Activated T-cell treated with anti-CD3 and anti-CD28 coated beads, Interleukin-2, amount 50 U/mL, for 24 hours (primary cell): ENCODE measurements at regions not wholly inside any gene's neighbourhood (a gene's known extent, or its start where the extent isn't known, plus 50 kb on each side); places are given as distances from the start of the nearest gene placed in this dataset.
"Not testable (repeated sequence)": the region's sequence is repeated elsewhere in the genome, so short reads cannot be mapped to it uniquely, and the experiment has no call there.

ENCODE experiments used
- DNase-seq: peaks from one replicate; pipeline ENCODE4 v3.0.0-alpha.2; 2020
- H3K27ac Mint-ChIP-seq: 2 replicates; pipeline ENCODE4 v1.8.0; 2020; ENCODE audit warnings: mild to moderate bottlenecking, mixed read lengths
- H3K27me3 Mint-ChIP-seq: 2 replicates; pipeline ENCODE4 v1.8.0; 2020; ENCODE audit warnings: mixed read lengths
- H3K36me3 Mint-ChIP-seq: 2 replicates; pipeline ENCODE4 v1.8.0; 2020; ENCODE audit warnings: low read depth, mixed read lengths
- H3K4me1 Mint-ChIP-seq: 2 replicates; pipeline ENCODE4 v1.8.0; 2020; ENCODE audit warnings: low read depth, mixed read lengths
- H3K4me3 Mint-ChIP-seq: 2 replicates; pipeline ENCODE4 v1.8.0; 2020; ENCODE audit warnings: mild to moderate bottlenecking, moderate library complexity, mixed read lengths
- H3K9me3 Mint-ChIP-seq: 2 replicates; pipeline ENCODE4 v1.8.0; 2020; ENCODE audit warnings: mixed read lengths

GRCh38 chr14:66240105-66240504 lies 246.1 kb upstream of the CCDC196 start:
- no peaks in the 10 kb centered on the region for H3K36me3 Mint-ChIP-seq
- H3K9me3 Mint-ChIP-seq, result no peaks in the 10 kb centered on the region
- H3K27me3 Mint-ChIP-seq, result peaks cover 9% of the 10 kb centered on the region
- DNase-seq, result no peak
- no peak overlapping the region for H3K27ac Mint-ChIP-seq
- H3K4me1 Mint-ChIP-seq, result no peaks in the 10 kb centered on the region
- H3K4me3 Mint-ChIP-seq, result no peak overlapping the region

GRCh38 chr14:66242001-66242400 lies 244.2 kb upstream of the CCDC196 start:
- H3K9me3 Mint-ChIP-seq, result no peaks in the 10 kb centered on the region
- peaks cover 6% of the 10 kb centered on the region for H3K27me3 Mint-ChIP-seq
- no peaks in the 10 kb centered on the region for H3K4me1 Mint-ChIP-seq
- no peaks in the 10 kb centered on the region for H3K36me3 Mint-ChIP-seq
- H3K4me3 Mint-ChIP-seq, result no peak overlapping the region
- no peak overlapping the region for H3K27ac Mint-ChIP-seq
- no peak for DNase-seq

DNA sequence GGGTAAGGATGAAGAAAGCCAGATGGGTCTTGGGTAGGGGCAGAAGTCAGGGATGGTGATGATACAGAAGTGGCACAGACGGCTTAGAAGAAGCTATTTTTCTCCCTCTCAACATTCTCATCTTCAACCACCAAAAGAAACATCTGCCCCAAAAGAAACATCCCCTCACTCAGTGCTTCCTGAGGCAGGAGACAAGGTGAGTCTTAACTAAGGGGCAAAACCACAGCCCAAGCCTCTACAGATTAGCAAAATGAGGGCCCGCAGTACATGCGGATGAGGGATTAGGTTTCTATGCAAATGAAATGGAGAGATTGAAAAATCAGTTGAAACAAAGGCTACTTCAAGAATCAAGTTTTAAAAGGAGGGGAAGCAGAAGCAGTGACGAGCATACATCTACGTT lies 241.3 kb upstream of the CCDC196 start:
- Mint-ChIP-seq H3K4me3 (no peak overlapping the region), H3K36me3 (no peaks in the 10 kb centered on the region), H3K9me3 (no peaks in the 10 kb centered on the region), H3K27ac (no peak overlapping the region), H3K27me3 (no peaks in the 10 kb centered on the region), H3K4me1 (no peaks in the 10 kb centered on the region)
- DNase-seq, result no peak

- Mint-ChIP-seq H3K4me1 (no peaks in the 10 kb centered on the region), H3K27me3 (no peaks in the 10 kb centered on the region), H3K27ac (no peak overlapping the region), H3K4me3 (no peak overlapping the region), H3K36me3 (no peaks in the 10 kb centered on the region), H3K9me3 (no peaks in the 10 kb centered on the region)
- no peak for DNase-seq
Measured at GRCh38 chr14:66247662-66248193, 238.4 kb upstream of the CCDC196 start.

GRCh38 chr14:66248256-66248655 lies 237.9 kb upstream of the CCDC196 start:
- Mint-ChIP-seq H3K27me3 (no peaks in the 10 kb centered on the region), H3K4me3 (no peak overlapping the region), H3K36me3 (no peaks in the 10 kb centered on the region), H3K27ac (no peak overlapping the region), H3K4me1 (no peaks in the 10 kb centered on the region), H3K9me3 (no peaks in the 10 kb centered on the region)
- DNase-seq, result no peak

DNA sequence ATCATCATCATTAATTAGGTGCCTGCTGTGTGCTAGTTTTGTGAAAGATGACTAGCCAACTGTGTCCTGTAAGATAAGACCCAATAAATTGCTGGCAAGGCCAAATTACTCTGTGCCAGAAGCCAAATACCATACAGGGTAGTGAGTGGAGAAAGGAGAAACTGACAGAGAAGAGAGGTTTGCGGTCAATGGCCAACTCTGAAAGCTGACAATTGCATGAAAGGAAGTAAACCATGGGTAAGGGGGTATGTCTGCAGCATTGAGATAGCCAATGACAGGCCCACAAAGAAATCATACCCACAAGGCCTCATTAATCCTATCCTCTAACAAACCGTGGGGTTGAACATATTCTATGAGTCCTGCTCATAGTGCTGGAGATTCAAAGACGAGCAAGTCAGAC lies 236.6 kb upstream of the CCDC196 start:
- Mint-ChIP-seq H3K4me3 (no peak overlapping the region), H3K27ac (no peak overlapping the region), H3K4me1 (no peaks in the 10 kb centered on the region), H3K27me3 (no peaks in the 10 kb centered on the region), H3K36me3 (no peaks in the 10 kb centered on the region), H3K9me3 (no peaks in the 10 kb centered on the region)
- DNase-seq, result no peak

- no peak overlapping the region for H3K27ac Mint-ChIP-seq
- no peaks in the 10 kb centered on the region for H3K36me3 Mint-ChIP-seq
- H3K4me3 Mint-ChIP-seq, result no peak overlapping the region
Measured at GRCh38 chr14:66254038-66254437, 232.1 kb upstream of the CCDC196 start.

GRCh38 chr14:66268802-66269334 lies 217.3 kb upstream of the CCDC196 start:
- H3K27me3 Mint-ChIP-seq, result no peaks in the 10 kb centered on the region
- no peak overlapping the region for H3K27ac Mint-ChIP-seq
- H3K4me1 Mint-ChIP-seq, result no peaks in the 10 kb centered on the region
- DNase-seq, result no peak
- H3K36me3 Mint-ChIP-seq, result no peaks in the 10 kb centered on the region
- H3K9me3 Mint-ChIP-seq, result no peaks in the 10 kb centered on the region
- no peak overlapping the region for H3K4me3 Mint-ChIP-seq

More at GRCh38 chr14:66254038-66254437, 232.1 kb upstream of the CCDC196 start:
- Mint-ChIP-seq H3K9me3 (no peaks in the 10 kb centered on the region), H3K4me1 (no peaks in the 10 kb centered on the region), H3K27me3 (no peaks in the 10 kb centered on the region)
- DNase-seq, result no peak

DNA sequence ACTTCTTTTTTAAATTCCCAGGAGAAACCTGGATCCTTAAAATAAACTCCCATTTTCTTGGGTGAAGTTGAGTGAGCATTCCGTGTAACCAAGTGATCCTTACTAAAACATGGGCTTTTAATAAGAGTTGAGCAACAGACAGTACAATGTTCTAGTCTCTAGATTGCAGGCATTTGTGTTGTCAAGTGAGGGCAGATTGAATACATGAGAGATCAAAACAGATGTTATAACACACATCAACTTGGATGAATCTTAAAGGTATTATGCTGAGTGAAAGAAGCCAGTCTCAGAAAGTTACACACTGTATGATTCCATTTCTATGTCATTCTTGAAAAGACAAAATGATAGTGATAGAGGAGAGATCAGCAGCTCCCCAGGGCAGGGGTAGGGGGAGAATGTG lies 213.9 kb upstream of the CCDC196 start:
- Mint-ChIP-seq H3K27me3 (no peaks in the 10 kb centered on the region), H3K4me3 (no peak overlapping the region), H3K27ac (no peak overlapping the region), H3K4me1 (no peaks in the 10 kb centered on the region), H3K9me3 (no peaks in the 10 kb centered on the region), H3K36me3 (no peaks in the 10 kb centered on the region)
- DNase-seq, result no peak

DNA sequence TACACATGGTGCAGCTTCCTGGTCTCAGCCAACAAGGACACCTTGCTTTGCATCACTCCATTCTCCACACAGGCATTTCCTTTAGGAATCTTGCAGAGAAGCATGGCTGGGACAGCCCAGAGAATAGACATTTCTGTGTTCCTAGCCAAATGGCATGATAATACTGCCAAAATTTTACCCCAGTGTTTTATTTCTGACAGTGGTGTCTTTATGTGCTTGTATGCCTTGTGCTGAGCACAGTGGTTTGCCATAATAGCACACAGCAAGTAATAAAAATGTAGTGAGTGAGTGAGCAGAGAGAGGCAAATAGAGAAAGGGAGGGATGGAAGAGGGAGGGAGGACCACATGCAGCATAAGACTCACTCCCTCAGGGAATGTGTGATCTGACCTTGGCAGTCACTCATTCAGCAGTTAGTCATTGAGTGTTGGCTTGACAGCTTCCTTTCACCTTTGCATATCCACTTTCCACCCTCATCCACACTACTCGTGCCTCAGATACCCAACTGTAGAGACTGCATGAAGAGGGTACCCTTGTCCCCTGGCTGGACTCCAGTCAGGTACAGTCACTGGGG lies 212.8 kb upstream of the CCDC196 start:
- no peak overlapping the region for H3K4me3 Mint-ChIP-seq
- no peak for DNase-seq
- H3K27ac Mint-ChIP-seq, result no peak overlapping the region
- H3K4me1 Mint-ChIP-seq, result no peaks in the 10 kb centered on the region
- no peaks in the 10 kb centered on the region for H3K27me3 Mint-ChIP-seq
- no peaks in the 10 kb centered on the region for H3K9me3 Mint-ChIP-seq
- no peaks in the 10 kb centered on the region for H3K36me3 Mint-ChIP-seq

DNA sequence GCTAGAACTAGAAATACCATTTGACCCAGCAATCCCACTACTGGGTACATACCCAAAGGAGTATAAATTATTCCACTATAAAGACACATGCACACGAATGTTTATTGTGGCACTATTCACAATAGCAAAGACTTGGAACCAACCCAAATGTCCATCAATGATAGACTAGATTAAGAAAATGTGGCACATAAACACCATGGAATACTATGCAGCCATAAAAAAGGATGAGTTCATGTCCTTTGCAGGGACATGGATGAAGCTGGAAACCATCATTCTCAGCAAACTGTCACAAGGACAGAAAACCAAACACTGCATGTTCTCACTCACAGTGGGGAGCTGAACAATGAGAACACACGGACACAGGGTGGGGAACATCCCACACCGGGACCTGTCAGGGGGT lies 207.8 kb upstream of the CCDC196 start:
- H3K9me3 Mint-ChIP-seq, DNase-seq, H3K4me3 Mint-ChIP-seq, H3K27ac Mint-ChIP-seq, H3K27me3 Mint-ChIP-seq, H3K36me3 Mint-ChIP-seq, H3K4me1 Mint-ChIP-seq: not testable (repeated sequence)

DNA sequence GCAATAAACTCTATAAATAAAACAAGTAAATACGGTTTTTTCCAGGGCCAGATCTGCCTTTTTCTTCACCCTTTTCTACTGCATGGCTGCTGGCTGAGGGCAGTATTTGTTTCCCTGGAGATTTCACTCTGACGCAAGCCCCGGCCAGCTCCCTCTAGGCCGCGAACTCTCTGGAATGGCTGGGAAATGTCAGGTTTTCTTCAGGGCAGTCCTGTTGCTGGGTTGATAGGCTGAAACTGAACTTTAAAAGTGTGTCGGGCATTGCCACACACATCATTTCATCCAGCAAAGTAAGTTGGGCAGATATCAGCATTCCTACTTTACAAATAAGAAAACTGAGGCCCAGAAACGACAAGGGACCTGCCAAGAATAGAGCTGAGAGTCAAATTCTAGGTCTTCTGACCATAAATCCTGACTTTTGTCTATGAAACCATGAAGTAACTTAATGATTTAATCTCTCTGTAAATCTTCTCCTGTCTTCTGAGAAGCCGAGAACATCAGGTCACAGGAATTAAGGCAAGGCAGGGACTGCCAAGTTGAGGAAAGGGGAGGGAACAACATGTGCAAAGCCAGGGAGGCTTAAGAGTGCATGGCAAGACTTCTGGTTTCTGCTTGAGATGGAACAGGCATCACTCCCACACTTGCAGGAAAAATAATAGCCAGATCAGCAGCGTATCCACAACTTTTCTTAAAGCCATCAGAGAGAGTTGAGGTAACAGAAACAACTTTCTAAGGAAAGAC lies 205.0 kb upstream of the CCDC196 start:
- no peaks in the 10 kb centered on the region for H3K36me3 Mint-ChIP-seq
- no peaks in the 10 kb centered on the region for H3K27me3 Mint-ChIP-seq
- H3K4me1 Mint-ChIP-seq, result no peaks in the 10 kb centered on the region
- H3K4me3 Mint-ChIP-seq, result no peak overlapping the region
- peaks cover 8% of the 10 kb centered on the region for H3K9me3 Mint-ChIP-seq
- H3K27ac Mint-ChIP-seq, result no peak overlapping the region
- DNase-seq, result no peak

- Mint-ChIP-seq H3K4me3 (no peak overlapping the region), H3K9me3 (peaks cover 8% of the 10 kb centered on the region), H3K4me1 (no peaks in the 10 kb centered on the region), H3K27ac (no peak overlapping the region), H3K36me3 (no peaks in the 10 kb centered on the region), H3K27me3 (no peaks in the 10 kb centered on the region)
- no peak for DNase-seq
Measured at GRCh38 chr14:66284346-66284745, 201.8 kb upstream of the CCDC196 start.

GRCh38 chr14:66288511-66288910 lies 197.7 kb upstream of the CCDC196 start:
- Mint-ChIP-seq H3K9me3 (peaks cover 4% of the 10 kb centered on the region), H3K27ac (no peak overlapping the region), H3K27me3 (no peaks in the 10 kb centered on the region), H3K4me1 (no peaks in the 10 kb centered on the region), H3K36me3 (no peaks in the 10 kb centered on the region), H3K4me3 (no peak overlapping the region)
- DNase-seq, result no peak

- no peaks in the 10 kb centered on the region for H3K36me3 Mint-ChIP-seq
- no peaks in the 10 kb centered on the region for H3K27me3 Mint-ChIP-seq
- no peaks in the 10 kb centered on the region for H3K4me1 Mint-ChIP-seq
- no peak for DNase-seq
- no peak overlapping the region for H3K4me3 Mint-ChIP-seq
- H3K9me3 Mint-ChIP-seq, result peaks cover 4% of the 10 kb centered on the region
- H3K27ac Mint-ChIP-seq, result no peak overlapping the region
Measured at GRCh38 chr14:66291756-66292155, 194.4 kb upstream of the CCDC196 start.
